ENCODE measurements at regions not wholly inside any gene's neighbourhood (a gene's known extent, or its start where the extent isn't known, plus 50 kb on each side); places are given as distances from the start of the nearest gene placed in this dataset.

DNA sequence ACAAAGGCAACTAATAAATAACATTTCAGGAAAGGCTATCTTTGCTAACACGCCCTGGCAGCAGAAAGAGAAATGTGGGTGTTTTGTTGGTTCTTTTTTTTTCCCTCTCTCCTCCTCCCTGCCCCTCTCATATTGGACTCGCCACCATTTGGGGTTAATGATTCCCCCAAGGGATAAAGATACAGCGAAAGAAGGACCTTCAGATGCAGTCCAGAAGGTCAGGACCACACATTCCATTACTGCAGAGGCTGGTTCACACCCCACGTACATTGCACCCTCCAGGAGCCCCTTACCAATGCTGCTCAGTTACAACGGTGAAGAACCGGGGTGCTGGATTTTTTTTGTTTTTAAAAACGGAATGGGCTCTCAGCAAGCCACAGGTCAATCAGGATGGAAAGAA lies 156.9 kb upstream of the TIAM1 start:
- DNase-seq (ENCODE audit: low read depth in 1 of 2, low spot score in 1 of 2), result no peak
- Histone ChIP-seq H3K27me3 (ENCODE audit: insufficient read depth, poor library complexity, severe bottlenecking) (no peaks in the 10 kb centered on the region), H3K27ac (replicated peaks) (no peak overlapping the region), H3K4me3 (replicated peaks; ENCODE audit: insufficient read depth, low read length) (no peak overlapping the region)
- no peak for TF ChIP-seq GABPA (IDR thresholded peaks at IDR 0.05; ENCODE audit: low read depth)
- no peak for TF ChIP-seq POLR2AphosphoS5 (IDR thresholded peaks at IDR 0.05; ENCODE audit: low read depth)

- H3K4me3 ChIP-seq (replicated peaks; ENCODE audit: insufficient read depth, low read length), result no peak overlapping the region
- no peak overlapping the region for H3K27ac ChIP-seq (replicated peaks)
- H3K27me3 ChIP-seq (ENCODE audit: insufficient read depth, poor library complexity, severe bottlenecking), result no peaks in the 10 kb centered on the region
- TF ChIP-seq GABPA (IDR thresholded peaks at IDR 0.05; ENCODE audit: low read depth) (no peak), CTCF (IDR thresholded peaks at IDR 0.05; ENCODE audit: insufficient read depth, low read length) (no peak), POLR2AphosphoS5 (IDR thresholded peaks at IDR 0.05; ENCODE audit: low read depth) (no peak), SPI1 (IDR thresholded peaks at IDR 0.05; ENCODE audit: borderline replicate concordance, low read depth) (no peak)
- TF ChIP-seq, protein P1, sequence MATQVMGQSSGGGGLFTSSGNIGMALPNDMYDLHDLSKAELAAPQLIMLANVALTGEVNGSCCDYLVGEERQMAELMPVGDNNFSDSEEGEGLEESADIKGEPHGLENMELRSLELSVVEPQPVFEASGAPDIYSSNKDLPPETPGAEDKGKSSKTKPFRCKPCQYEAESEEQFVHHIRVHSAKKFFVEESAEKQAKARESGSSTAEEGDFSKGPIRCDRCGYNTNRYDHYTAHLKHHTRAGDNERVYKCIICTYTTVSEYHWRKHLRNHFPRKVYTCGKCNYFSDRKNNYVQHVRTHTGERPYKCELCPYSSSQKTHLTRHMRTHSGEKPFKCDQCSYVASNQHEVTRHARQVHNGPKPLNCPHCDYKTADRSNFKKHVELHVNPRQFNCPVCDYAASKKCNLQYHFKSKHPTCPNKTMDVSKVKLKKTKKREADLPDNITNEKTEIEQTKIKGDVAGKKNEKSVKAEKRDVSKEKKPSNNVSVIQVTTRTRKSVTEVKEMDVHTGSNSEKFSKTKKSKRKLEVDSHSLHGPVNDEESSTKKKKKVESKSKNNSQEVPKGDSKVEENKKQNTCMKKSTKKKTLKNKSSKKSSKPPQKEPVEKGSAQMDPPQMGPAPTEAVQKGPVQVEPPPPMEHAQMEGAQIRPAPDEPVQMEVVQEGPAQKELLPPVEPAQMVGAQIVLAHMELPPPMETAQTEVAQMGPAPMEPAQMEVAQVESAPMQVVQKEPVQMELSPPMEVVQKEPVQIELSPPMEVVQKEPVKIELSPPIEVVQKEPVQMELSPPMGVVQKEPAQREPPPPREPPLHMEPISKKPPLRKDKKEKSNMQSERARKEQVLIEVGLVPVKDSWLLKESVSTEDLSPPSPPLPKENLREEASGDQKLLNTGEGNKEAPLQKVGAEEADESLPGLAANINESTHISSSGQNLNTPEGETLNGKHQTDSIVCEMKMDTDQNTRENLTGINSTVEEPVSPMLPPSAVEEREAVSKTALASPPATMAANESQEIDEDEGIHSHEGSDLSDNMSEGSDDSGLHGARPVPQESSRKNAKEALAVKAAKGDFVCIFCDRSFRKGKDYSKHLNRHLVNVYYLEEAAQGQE (IDR thresholded peaks at IDR 0.05; ENCODE audit: insufficient replicate concordance, low read depth), result no peak
- DNase-seq (ENCODE audit: low read depth in 1 of 2, low spot score in 1 of 2), result no peak
Observed at GRCh38 chr21:31500071-31500470, 156.0 kb upstream of the TIAM1 start.

DNA sequence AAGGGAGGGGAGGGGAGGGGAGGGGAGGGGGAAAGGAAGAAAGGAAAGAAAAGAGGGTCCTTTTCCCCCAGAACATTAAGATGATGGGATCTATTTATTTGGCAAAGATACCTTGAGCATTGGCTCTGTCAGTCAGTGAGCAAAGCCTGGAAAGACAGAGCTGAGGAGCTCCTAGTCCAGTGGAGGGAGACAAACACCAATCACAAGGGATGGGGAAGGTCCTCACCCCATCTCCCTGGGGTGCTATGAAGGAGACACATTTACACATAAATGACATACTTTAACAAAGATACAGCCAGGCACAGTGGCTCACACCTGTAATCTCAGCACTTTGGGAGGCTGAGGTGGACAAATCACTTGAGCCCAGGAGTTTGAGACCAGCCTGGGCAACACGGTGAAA lies 154.9 kb upstream of the TIAM1 start:
- H3K4me3 ChIP-seq (replicated peaks; ENCODE audit: insufficient read depth, low read length), result no peak overlapping the region
- TF ChIP-seq, protein P1 (IDR thresholded peaks at IDR 0.05; ENCODE audit: insufficient replicate concordance, low read depth), result no peak
- TF ChIP-seq POLR2AphosphoS5 (IDR thresholded peaks at IDR 0.05; ENCODE audit: low read depth), result no peak
- TF ChIP-seq CTCF (IDR thresholded peaks at IDR 0.05; ENCODE audit: insufficient read depth, low read length), result no peak
- H3K27ac ChIP-seq (replicated peaks), result no peak overlapping the region
- no peak for DNase-seq (ENCODE audit: low read depth in 1 of 2, low spot score in 1 of 2)
- no peaks in the 10 kb centered on the region for H3K27me3 ChIP-seq (ENCODE audit: insufficient read depth, poor library complexity, severe bottlenecking)

DNA sequence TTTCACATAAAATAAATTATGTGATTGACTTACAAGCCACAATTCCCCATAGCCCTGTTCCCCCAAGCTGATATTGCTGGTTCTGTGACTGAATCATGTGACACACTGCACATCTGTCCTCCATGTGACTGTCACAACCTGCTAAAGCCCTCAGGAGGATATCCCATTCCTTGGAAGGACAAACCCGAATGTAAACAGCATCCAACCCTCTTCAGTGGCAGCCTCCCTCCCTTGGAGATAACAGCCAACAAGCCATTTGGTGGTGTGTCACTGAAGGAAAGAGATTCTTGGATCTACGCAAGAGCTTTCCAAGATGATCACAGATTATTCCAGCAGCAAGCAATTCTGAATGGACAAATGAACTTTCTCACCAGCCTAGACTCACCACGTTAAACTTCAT lies 153.9 kb upstream of the TIAM1 start:
- no peak for TF ChIP-seq CTCF (IDR thresholded peaks at IDR 0.05; ENCODE audit: insufficient read depth, low read length)
- TF ChIP-seq POLR2AphosphoS5 (IDR thresholded peaks at IDR 0.05; ENCODE audit: low read depth), result no peak
- TF ChIP-seq, protein P1 (IDR thresholded peaks at IDR 0.05; ENCODE audit: insufficient replicate concordance, low read depth), result no peak
- TF ChIP-seq GABPA (IDR thresholded peaks at IDR 0.05; ENCODE audit: low read depth), result no peak
- TF ChIP-seq SPI1 (IDR thresholded peaks at IDR 0.05; ENCODE audit: borderline replicate concordance, low read depth), result no peak
- no peak for DNase-seq (ENCODE audit: low read depth in 1 of 2, low spot score in 1 of 2)
- Histone ChIP-seq H3K27ac (replicated peaks) (no peak overlapping the region), H3K4me3 (replicated peaks; ENCODE audit: insufficient read depth, low read length) (no peak overlapping the region), H3K27me3 (ENCODE audit: insufficient read depth, poor library complexity, severe bottlenecking) (no peaks in the 10 kb centered on the region)

Measured in HL-60 (cell line).